GM21619 (cell line): ENCODE measurements at regions not wholly inside any gene's neighbourhood (a gene's known extent, or its start where the extent isn't known, plus 50 kb on each side); places are given as distances from the start of the nearest gene placed in this dataset.

Source experiments
- ATAC-seq: cut with Tn5 transposase; IDR thresholded peaks from one replicate; pipeline ENCODE4 v1.9.1; 2021; ENCODE audit not compliant: unreplicated experiment

DNA sequence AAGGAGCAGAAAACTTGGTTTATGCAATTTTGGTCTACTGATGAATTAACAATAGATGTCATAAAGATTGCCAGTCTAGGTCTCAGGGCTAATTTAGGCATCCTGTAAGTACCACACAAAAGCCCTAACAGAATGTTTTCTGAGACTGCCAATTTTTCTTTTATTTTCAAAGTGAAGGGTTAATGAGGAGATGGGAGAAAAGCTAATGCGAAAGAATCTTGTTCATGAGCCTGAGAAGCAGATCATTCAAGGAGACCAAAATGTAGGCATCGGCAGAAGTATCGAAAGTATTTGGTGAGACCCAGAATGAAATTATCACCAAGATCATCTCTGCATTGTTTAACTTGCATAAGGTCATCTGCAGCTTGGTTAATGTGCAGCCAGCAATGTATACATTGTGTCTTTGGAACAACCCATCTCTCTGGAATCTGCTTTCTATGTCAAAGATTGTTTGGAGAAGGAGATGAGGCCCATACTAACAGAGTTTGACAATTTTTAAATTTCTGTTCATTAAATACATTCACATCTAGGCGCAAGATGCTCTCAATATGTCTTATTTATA is 163.3 kb upstream of the GLI3 start:
- ATAC-seq: no peak

DNA sequence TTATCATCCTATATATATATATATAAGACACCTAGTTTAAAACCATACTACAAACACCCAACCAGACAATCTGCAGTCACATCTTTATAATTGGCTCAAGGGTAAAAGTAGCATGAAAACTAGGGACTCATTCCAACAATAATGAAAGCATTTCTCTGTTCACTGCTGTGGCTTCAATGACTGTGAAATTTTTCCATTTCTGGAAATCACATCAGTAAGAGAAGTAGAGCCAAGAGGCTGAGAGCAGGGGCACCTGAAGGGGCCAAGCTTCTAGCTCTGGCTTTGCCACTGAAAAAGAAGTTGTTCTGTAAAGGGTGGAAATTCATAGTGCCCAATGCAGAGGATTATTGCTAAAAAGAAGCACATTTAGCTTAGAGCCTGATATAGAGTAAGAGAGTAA is 158.6 kb upstream of the GLI3 start:
- no peak for ATAC-seq

DNA sequence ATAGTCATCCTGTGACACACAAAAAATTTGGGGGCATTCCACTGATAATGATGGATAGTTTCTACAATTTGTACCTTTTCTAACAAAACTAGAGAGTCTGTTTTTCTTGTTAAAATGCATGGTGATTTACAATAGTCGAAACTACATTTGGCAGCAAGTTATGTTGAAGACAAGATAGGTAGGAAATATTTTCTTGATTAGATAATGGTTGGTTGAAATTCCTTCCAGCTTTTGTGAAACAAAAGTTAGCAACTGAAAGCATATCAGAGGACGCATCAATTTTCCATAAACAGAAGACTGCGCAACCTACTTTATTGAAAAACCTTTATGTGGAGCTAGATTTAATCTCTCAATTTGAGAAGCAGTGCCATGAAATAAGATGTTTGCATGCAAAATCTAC is 155.8 kb upstream of the GLI3 start:
- no peak for ATAC-seq

DNA sequence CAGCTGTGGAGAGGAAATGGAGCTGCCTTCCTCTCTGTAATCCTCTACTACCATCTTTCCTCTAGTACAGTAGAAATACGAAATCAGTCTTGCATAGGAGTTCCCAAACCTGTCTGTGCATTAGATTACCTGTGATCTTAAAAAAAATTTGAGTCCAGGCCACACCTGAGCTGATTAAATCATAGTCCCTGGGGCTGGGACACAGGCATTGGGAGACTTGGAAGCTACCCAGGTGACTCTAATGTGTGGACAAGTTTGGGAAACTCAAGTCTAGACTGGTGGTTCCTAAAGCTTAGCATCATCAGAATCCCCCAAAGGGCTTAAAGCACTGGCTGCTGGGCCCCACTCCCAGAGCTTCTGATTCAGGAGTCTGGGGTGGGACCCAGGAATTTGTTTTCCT is 152.7 kb upstream of the GLI3 start:
- ATAC-seq: no peak

DNA sequence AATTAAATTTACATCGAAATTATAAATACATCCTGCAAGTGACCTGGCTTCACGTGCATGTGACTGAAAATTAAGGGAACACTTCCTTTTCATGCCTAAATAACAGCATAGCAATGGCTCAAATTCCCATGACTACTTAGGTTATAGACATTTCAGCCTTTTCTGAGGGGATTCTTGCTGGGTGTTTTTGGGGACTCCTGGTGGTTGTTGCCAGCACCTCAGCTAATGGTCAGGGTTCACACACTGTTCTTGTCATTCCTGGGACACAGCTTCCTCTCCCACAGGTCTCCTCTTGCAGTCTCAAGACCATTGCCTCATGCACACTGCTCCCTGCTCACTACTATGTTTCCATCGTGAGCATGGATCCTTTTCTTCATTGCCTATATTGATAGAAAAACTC is 148.9 kb upstream of the GLI3 start:
- no peak for ATAC-seq

DNA sequence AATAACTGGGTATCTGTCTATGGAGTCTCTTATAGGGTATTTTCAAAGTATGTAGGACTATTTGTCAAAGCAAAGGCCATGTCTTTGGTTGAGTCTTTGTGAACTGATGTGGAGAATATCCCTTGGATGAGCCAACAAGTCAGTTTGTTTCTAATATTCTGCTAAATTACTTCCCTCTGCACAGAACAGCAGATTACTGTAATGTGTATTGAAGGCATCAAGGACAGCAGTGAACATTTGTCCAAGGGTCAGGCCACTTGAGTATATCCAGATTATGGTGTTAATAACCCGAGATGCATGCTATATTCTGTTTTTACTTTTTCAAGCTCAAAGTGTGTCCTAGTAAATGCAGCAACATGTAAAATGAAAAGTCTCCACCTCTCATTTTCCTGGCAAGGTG is 144.2 kb upstream of the GLI3 start:
- no peak for ATAC-seq

DNA sequence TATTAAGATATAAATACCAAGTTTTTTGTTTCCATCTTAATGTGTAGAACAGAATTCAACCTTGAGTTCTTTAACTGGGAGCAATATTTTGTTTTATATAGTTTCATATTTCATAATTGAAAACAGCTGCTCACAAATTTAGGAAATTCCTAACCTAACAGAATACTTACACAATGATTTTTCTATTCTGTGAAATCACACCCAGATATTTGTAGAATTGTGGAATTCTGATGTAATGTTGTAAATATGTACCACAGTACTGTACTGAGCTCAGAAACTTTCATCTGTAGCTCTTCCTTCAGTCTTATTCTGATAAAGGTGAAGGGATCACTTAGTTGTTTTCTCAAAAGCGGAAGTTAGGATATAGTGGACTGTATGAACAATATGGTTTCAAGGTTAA is 143.4 kb upstream of the GLI3 start:
- no peak for ATAC-seq

DNA sequence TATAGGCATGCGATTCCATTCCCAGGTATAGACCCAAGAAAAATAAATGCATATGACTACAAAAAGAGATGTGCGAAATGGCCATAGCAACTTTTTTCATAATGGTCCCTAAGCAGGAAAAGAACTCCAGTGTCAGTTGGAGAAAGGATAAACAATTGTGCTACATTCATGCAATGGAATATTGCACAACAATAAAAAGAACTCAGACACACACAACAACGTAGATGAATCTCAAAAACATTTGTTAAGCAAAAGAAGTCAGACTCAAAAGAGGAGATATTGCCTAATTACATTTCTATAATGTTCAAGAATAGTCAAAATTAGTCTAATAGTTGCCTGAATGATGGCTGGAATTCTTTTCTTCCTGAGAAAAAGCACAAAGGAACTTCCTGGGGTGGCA is 141.1 kb upstream of the GLI3 start:
- no peak for ATAC-seq

DNA sequence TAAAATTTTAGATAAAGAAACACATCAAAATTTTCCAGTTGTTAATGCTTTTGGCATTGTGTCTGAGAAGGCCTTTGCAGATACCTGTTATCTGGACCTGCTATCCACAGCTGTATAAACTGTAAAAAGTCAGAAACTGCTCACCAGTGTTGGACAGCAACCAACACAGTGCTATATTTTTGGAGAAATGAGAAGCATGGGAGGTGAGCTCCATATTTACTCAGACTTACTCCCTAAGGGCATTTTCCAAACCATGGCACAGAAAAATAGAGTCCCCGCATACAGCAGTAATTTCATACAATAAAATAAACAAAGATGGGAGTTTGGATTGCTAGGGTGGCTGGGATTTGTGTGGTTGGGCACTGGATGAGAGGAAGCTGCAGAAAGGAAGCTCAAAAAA is 136.3 kb upstream of the GLI3 start:
- ATAC-seq: no peak

DNA sequence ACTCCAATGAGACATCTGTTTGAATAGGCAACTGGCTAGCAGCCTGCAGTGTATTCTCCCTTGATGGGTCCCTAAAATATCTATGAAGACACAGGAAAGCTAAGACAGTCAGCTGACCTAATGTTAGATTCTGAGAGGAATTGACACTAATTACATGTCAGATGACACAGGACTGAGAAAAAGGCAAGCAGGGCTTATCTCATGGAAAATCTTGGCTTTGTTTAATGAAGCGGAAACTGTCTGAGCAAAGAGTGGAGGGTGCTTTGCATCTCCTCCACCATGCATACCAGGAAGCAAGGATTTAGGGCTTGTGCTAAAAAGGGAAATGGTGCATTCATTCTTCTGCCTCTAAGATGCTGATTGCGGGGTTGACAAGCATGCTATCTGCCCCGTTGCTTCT is 135.5 kb upstream of the GLI3 start:
- ATAC-seq: no peak

DNA sequence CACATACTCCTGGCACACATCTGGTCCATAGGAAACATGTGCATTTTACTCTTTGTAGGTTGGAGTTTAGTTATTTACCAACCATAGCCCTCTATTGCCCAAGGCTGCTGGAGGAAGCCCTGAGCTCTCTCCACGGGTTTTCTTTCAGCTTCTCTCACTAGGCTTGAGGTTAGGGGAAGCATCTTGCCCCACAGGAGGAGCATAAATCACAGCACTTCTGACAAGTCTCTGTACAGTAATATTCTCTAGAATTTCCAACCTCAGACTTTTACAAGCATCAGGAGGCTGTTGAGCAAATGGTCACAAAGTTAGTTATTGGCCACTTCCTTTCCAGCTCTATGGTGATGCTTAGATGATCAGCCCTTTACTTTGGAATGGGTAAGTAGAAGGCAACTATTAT is 122.9 kb upstream of the GLI3 start:
- ATAC-seq: no peak

DNA sequence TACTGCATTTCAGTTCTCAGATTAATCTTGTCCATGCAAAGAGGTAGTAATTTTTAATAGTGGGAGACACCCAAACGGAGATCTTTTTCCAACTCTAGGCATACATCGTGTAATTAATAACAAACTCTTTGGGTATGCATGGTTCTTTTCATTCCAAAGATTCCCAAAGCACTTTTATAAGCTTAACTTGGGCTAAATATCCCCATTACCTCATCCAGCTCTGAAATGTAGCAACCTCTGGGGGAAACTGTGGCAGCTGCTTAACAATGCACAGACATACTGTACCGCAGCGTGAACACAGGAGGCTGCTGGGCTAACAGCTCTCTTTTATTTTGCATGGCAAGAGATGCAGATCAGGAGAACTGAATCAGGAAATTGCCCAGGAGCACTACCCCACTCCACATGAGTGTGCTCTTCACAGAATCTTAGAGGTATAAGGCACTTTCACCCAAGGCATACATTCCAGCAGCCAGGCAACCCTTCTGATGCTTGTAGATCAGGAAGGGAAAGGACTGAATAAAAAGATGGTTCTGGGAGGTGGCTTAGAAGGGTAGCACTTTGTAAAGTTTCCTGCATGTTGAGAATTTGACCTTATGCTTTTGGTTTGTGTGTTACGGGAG is 114.4 kb upstream of the GLI3 start:
- no peak for ATAC-seq

DNA sequence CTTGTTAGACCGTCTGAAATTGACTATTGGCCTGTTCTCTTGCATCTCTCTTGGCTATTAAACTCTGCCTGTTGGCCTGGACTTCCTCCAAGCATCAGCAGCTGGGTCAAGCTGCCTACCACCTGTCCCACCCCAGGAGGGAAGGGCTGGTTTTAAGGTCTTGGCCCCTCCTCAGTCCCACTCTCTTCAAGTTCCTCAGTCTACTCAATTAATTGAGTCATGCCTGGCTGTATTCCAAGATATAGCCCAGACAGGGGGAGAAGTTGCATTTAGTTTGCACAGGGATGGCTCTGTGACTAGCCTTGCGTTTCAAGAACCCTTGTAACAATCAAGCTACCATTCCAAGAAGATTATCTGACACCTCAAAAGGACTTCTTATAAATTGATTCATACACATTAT is 113.8 kb upstream of the GLI3 start:
- no peak for ATAC-seq

DNA sequence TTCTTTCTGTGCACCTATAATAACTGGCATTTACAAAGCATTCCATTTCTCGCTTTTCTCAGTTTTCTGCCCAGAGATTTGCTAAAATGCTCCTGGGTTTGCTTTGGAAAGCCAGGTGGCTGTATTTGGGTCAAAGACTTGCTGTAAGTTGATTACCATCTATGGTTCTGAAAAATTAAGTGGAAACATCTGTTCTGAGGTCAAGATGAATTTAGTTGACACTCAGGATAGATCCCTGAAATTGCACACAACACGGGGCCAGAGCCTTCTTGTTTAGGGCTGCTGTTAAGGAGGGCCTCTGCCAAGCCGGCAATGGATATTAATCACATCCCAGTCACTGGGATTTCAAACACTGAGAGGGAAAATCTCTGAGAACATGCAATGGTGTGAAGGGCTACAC is 111.6 kb upstream of the GLI3 start:
- ATAC-seq: no peak

DNA sequence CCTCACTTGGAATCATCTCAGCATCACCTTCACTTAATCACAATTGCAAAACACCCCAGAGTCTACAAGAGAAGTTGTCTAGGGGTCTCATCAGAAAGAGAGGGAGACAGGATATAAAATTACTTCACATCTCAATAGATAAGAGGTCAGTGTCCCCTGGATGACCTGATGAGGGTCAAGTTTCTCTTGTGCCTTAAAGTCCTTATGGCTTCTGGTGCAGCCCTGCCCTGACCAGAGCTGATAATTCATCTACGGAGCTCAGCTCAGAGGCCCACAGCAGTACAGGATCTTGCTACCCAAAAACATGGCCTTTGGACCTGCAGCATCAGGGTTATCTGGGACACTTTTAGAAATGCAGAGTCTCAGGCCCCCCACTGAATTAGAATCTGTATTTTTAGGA is 111.1 kb upstream of the GLI3 start:
- no peak for ATAC-seq

DNA sequence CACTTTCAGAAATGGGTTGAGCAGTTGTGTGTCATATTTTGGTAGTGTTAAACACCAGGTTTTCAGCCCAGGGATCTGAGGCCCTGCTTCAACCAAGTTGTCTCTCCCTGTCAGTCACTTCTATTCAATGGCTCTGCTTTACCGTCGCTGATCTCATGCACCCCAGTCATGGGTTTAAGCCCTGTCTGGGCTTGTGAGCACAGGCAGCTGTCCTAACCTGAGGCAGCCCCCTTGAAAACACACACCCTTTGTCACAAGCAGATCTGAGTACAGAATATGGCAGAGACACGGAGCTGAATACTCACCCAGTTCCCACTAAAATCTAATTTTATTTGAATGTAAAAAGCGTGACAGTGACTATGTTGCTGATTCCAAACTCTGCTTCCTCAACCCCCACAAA is 110.6 kb upstream of the GLI3 start:
- no peak for ATAC-seq

DNA sequence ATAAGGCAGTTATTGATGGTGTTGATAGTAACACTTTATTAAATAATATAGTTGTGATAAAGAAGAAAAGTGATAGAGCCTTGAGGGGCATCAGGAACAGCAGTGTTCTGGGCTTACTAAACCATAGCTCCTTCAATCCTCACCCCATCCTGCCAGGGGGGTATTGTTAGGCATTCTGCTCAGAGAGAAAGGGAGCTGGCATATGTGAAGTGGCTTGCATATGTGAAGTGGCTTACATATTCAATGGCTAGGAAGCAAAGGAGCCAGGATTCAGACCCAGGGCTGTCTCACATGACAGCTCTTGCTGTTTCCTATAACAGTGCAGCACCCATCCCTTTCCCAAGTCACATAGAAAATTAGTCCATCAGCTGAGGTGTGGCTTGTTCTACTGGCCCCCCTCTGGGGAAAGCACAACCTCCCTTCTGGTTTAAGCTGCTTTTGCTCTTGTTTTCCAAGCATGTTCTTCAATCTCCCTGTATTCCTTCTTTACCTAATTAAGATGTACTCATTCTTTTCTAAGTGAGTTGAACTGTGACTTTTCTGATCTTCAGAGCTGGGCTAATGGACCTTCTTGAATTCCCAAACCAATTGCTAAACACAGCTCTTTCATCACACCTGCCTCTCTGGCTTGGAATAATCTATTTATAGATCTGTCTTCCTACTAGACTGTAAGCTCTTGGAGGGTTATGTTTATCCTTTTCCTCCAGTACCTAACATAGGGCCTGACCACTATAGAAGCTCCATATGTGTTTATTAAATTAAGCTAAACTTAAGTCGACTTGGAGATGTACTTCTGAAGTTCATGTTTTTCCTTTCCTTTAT is 108.7 kb upstream of the GLI3 start:
- no peak for ATAC-seq

DNA sequence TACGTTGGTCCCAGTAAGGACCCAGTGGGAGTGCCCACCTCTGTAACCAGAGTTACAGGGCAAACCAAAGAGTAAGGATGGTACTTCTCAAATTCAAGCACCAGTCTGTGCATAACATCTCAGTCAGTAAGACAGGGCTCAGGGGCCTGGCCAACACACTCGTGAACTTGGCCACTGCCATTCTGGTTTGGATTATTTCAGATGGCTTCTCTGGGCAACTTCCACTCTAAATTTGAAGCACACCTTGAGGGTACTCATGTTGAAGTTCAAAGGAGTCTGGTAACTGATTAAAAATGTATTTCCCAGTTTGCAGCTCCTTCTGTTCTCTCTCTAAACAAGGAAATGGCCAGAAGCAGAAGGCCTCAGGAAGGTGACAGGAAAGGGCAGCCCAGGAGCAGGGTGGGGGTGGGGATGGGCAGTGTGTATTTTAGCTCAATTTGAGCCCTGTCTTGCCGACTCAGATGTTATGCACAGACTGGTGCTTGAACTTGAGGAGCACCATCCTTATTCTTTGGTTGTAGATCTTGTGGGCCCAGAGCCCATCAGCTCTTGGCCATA is 107.3 kb upstream of the GLI3 start:
- no peak for ATAC-seq

DNA sequence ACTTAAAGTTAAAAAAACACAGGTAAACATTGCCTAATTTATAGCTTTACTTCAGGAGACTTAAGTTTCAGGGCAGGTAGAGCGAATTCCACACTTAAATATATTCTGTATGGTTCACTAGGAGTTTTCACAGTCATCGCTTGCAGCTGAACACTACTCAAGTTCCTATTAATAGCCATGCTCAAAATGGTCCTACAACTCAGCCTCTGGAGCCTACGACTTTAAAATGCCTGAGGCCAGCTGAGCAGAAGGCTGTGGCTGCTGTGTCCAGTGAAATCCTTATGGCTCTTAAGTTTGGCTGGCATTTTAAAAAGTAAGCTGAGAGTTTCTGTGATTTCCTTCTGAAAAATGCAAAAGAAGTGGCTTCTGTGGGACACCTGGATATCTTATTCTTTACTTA is 105.4 kb upstream of the GLI3 start:
- no peak for ATAC-seq

DNA sequence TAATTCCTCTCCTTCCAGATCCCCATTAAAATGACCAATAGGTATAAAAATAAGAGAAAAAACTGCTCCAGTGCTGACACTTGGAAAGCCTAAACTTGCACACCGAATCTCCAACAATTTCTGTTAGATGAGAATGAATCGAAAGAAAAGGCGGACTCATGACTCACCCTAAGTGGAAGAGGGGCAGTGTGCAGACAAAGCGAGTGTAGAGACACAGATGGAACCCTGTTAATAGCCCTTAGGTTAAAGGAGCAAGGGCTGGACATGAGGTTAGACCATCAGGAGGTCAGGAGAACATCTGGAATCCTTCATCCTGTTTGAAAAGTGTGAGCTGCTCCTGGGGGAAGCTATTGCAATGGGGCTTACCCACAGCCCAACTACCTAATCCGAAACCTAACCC is 103.4 kb upstream of the GLI3 start:
- no peak for ATAC-seq

DNA sequence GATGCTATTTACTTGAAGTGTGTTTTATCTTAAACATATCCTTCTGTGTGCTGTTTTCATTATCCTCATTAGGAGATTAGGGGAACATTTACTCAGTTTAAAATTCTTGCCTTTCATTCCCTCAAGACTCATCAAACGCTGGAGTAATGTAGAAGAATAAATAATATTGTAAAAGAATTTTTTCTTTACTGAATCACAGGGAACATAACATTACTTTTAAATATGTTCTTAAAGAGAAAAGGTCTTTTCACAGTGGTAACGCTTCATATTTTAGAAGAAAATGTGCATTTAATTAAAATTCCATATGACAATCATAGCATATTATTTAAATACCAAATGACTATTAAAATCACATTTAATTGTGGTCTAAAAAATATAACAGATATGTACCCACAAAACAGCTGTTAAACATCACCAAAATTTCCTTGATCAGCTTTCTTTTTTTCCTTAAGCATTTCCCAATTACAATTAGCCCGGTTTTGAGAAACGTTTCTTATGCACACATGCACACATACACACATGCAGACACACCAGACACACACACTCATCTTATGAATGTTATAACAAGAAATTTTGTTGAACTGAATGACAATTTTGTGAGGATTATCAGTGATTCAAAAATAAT is 102.0 kb upstream of the GLI3 start:
- ATAC-seq: no peak
